Vagina (tissue), 2 donors: ENCODE measurements at regions not wholly inside any gene's neighbourhood (a gene's known extent, or its start where the extent isn't known, plus 50 kb on each side); places are given as distances from the start of the nearest gene placed in this dataset.

Experiments
- CTCF ChIP-seq, 3 experiments: fragments of 450-650 bp in 2 of 3; fragments of 200-600 bp in 1 of 3; sonication (generic) in 1 of 3; IDR thresholded peaks; one replicate each; pipeline ENCODE4 v1.5.1; 2017 to 2019; ENCODE audit warnings: antibody characterized with exemption in 3 of 3, mild to moderate bottlenecking in 2 of 3, moderate library complexity in 2 of 3
- POLR2A ChIP-seq, 2 donors: fragments of 450-650 bp; IDR thresholded peaks; one replicate each; pipeline ENCODE4 v1.6.1; 2017; ENCODE audit warnings: antibody characterized with exemption in 2 of 2, mild to moderate bottlenecking in 2 of 2, moderate library complexity in 2 of 2

- TF ChIP-seq CTCF (IDR thresholded peaks at IDR 0.05), result no peak
- no peak for TF ChIP-seq POLR2A (IDR thresholded peaks at IDR 0.05)
These were observed 69.5 kb downstream of the PTPRS start for GRCh38 chr19:5271145-5271544.
